ENCODE measurements at regions not wholly inside any gene's neighbourhood (a gene's known extent, or its start where the extent isn't known, plus 50 kb on each side); places are given as distances from the start of the nearest gene placed in this dataset.
"Not testable (repeated sequence)": the region's sequence is repeated elsewhere in the genome, so short reads cannot be mapped to it uniquely, and the experiment has no call there.

DNA sequence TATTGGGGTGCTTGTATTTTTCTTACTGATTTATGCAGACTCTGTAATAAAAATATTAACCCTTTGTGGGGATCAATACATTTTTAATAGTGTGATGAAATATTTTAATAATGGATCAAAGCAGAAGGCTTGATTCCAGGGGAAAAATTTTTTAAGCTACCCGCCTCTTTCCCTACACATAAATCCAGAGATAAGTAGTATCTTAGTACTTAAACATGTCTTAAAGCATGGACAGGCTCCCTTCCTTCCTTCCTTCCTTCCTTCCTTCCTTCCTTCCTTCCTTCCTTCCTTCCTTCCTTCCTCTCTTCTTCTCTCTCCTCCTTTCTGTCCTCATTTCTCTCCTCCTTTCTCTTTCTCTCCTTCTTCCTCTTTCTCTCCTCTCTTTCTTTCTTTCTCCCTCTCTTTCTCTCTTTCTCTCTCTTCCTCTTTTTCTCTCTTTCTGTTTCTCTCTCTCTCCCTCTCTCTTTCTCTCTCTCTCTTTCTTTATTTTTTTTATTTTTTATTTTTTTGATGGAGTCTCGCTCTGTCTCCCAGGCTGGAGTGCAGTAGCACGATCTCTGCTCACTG, 78.0 kb upstream of the SPRY4 start:
- DNase-seq (ENCODE audit: low spot score), result no peak
- intact Hi-C loops (cut with micrococcal nuclease), result no loop called here
- Mint-ChIP-seq H3K4me3 (ENCODE audit: low read depth) (no peak overlapping the region), H3K4me1 (ENCODE audit: low read depth) (no peaks in the 10 kb centered on the region), H3K27ac (no peak overlapping the region), H3K27me3 (ENCODE audit: low read depth) (peaks cover 14% of the 10 kb centered on the region), H3K36me3 (ENCODE audit: low read depth) (no peaks in the 10 kb centered on the region), H3K9me3 (no peaks in the 10 kb centered on the region)

DNA sequence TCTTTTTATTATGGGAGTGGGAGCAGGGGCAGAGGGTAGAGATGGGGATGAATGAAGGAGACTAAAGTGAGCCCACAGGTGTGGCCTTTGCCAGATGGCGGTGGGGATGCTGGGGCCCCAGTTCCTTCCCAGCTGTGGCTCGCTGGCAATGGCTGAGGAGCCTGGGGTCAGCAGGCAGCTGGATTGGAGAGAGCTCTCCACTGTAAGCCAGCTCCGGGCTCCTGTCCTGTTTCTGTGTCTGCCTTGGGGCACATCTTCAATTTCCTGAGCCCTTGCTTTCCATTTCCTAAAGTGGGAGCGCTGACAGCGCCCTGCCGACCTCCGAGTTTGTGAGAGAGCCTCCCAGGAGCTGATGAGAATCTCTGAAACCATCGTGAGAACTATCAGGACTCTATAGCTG, 75.6 kb upstream of the SPRY4 start:
- peaks cover 14% of the 10 kb centered on the region for H3K27me3 Mint-ChIP-seq (ENCODE audit: low read depth)
- no peak overlapping the region for H3K4me3 Mint-ChIP-seq (ENCODE audit: low read depth)
- H3K9me3 Mint-ChIP-seq, result peaks cover 17% of the 10 kb centered on the region
- peaks cover 4% of the 10 kb centered on the region for H3K4me1 Mint-ChIP-seq (ENCODE audit: low read depth)
- peaks cover 4% of the 10 kb centered on the region for H3K36me3 Mint-ChIP-seq (ENCODE audit: low read depth)
- H3K27ac Mint-ChIP-seq, result no peak overlapping the region
- no peak for DNase-seq (ENCODE audit: low spot score)
- intact Hi-C loops (cut with micrococcal nuclease), result no loop called here

DNA sequence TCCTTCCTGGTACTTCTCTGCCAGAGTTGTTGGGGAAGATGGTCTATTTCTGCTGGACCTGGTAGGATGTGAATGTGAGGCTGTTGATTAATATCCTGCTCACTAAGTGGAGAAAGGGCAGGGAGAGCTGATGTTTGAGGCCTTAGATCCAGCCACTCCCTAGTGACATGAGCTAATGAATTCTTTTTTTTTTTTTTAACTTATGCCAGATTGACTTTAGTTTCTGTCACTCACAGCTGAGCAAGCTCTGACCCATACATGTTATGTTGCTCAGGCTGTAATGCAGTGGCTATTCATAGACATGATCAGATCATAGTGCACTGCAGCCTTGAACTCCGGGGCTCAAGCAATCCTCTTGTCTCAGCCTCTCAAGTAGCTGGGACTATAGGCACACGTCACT, 75.1 kb upstream of the SPRY4 start:
- no peak for DNase-seq (ENCODE audit: low spot score)
- H3K9me3 Mint-ChIP-seq, result peaks cover 20% of the 10 kb centered on the region
- intact Hi-C loops (cut with micrococcal nuclease), result no loop called here
- peaks cover 4% of the 10 kb centered on the region for H3K4me1 Mint-ChIP-seq (ENCODE audit: low read depth)
- peaks cover 4% of the 10 kb centered on the region for H3K36me3 Mint-ChIP-seq (ENCODE audit: low read depth)
- no peak overlapping the region for H3K4me3 Mint-ChIP-seq (ENCODE audit: low read depth)
- no peak overlapping the region for H3K27ac Mint-ChIP-seq
- H3K27me3 Mint-ChIP-seq (ENCODE audit: low read depth), result peaks cover 11% of the 10 kb centered on the region

DNA sequence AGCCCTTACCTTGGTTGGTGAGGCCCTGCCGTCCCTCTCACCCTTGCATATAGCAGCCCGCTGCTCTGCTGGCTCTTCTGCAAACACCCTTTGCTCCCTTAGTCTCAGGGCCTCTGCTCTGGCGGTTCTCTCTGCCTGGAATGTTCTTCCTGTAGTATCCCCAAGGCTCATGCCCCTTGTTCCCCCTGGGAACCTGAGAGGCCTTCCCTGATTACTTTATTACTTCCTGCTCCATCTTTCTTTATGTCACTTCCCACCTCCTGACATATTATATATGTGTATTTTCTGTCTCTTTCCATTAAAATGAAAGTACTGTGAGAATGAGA, 73.9 kb upstream of the SPRY4 start:
- H3K9me3 Mint-ChIP-seq, result peaks cover 20% of the 10 kb centered on the region
- H3K36me3 Mint-ChIP-seq (ENCODE audit: low read depth), result peaks cover 4% of the 10 kb centered on the region
- DNase-seq (ENCODE audit: low spot score), result no peak
- no peak overlapping the region for H3K4me3 Mint-ChIP-seq (ENCODE audit: low read depth)
- H3K27me3 Mint-ChIP-seq (ENCODE audit: low read depth), result peaks cover 2% of the 10 kb centered on the region
- H3K27ac Mint-ChIP-seq, result no peak overlapping the region
- H3K4me1 Mint-ChIP-seq (ENCODE audit: low read depth), result peaks cover 4% of the 10 kb centered on the region
- intact Hi-C loops (cut with micrococcal nuclease), result no loop called here

- H3K27me3 Mint-ChIP-seq (ENCODE audit: low read depth); H3K36me3 Mint-ChIP-seq (ENCODE audit: low read depth); H3K4me1 Mint-ChIP-seq (ENCODE audit: low read depth); H3K4me3 Mint-ChIP-seq (ENCODE audit: low read depth); DNase-seq (ENCODE audit: low spot score); intact Hi-C loops (cut with micrococcal nuclease); H3K27ac Mint-ChIP-seq: not testable (repeated sequence)
- peaks cover 20% of the 10 kb centered on the region for H3K9me3 Mint-ChIP-seq
Observed at GRCh38 chr5:142398011-142398729, 73.3 kb upstream of the SPRY4 start.

- peaks cover 4% of the 10 kb centered on the region for H3K4me1 Mint-ChIP-seq (ENCODE audit: low read depth)
- H3K4me3 Mint-ChIP-seq (ENCODE audit: low read depth), result no peak overlapping the region
- peaks cover 20% of the 10 kb centered on the region for H3K9me3 Mint-ChIP-seq
- H3K27me3 Mint-ChIP-seq (ENCODE audit: low read depth), result peaks cover 1% of the 10 kb centered on the region
- no peak for DNase-seq (ENCODE audit: low spot score)
- peaks cover 4% of the 10 kb centered on the region for H3K36me3 Mint-ChIP-seq (ENCODE audit: low read depth)
- H3K27ac Mint-ChIP-seq, result no peak overlapping the region
- intact Hi-C loops (cut with micrococcal nuclease), result no loop called here
Observed at GRCh38 chr5:142397178-142397577, 72.4 kb upstream of the SPRY4 start.

DNA sequence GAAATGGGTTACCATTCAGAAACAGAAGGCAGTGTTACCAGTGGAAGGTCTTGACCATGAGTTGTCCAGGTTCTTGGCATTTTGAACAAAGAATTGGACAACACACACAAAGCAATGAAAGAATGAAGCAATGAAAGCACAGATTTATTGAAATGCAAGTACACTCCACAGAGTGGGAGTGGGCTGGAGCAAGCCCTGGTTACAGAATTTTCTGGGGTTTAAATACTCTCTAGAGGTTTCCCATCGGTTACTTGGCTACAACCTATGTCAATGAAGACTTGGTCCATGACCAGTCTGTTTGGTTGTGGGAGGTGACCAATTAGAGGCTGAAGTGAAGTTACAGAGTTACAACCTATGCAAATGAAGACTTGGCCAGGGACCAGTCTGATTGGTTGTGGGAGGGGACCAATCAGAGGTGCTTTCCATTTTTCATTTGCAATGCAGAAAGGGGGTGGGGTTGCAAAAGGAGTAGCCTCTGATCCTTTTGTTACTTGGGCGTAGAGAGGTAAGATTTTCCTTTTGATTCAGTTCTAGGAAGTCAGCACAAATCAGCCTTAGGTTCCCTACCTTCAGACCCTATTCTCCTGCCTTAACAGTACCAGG, 71.7 kb upstream of the SPRY4 start:
- no peak overlapping the region for H3K4me3 Mint-ChIP-seq (ENCODE audit: low read depth)
- peaks cover 2% of the 10 kb centered on the region for H3K27me3 Mint-ChIP-seq (ENCODE audit: low read depth)
- no peak for DNase-seq (ENCODE audit: low spot score)
- H3K27ac Mint-ChIP-seq, result no peak overlapping the region
- H3K36me3 Mint-ChIP-seq (ENCODE audit: low read depth), result peaks cover 4% of the 10 kb centered on the region
- intact Hi-C loops (cut with micrococcal nuclease), result no loop called here
- peaks cover 4% of the 10 kb centered on the region for H3K4me1 Mint-ChIP-seq (ENCODE audit: low read depth)
- H3K9me3 Mint-ChIP-seq, result peaks cover 20% of the 10 kb centered on the region

DNA sequence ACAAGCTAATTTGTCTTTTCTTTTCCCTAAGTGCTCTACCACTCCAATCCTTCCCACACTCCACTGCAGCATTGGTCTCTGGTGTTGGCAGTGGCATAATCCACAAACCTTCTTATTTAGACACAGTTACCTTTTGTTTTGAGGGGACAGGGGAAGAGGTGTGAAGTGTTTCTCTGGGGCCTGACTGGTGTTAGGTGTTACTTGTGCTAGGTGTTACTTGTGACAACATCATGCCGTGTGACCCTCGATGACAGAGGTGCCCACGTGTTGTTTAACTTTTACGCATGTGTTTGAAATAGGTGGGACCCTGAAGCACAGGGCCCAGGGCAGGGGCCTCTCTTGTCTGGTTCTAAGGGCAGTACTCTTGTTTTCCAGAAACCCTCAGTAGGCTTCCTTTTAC, 70.5 kb upstream of the SPRY4 start:
- intact Hi-C loops (cut with micrococcal nuclease), result no loop called here
- Mint-ChIP-seq H3K4me1 (ENCODE audit: low read depth) (peaks cover 4% of the 10 kb centered on the region), H3K36me3 (ENCODE audit: low read depth) (peaks cover 4% of the 10 kb centered on the region), H3K27me3 (ENCODE audit: low read depth) (peaks cover 4% of the 10 kb centered on the region), H3K4me3 (ENCODE audit: low read depth) (no peak overlapping the region), H3K9me3 (peaks cover 20% of the 10 kb centered on the region), H3K27ac (no peak overlapping the region)
- no peak for DNase-seq (ENCODE audit: low spot score)

- no peaks in the 10 kb centered on the region for H3K4me1 Mint-ChIP-seq (ENCODE audit: low read depth)
- no peak for DNase-seq (ENCODE audit: low spot score)
- H3K36me3 Mint-ChIP-seq (ENCODE audit: low read depth), result peaks cover 3% of the 10 kb centered on the region
- intact Hi-C loops (cut with micrococcal nuclease), result no loop called here
- no peak overlapping the region for H3K4me3 Mint-ChIP-seq (ENCODE audit: low read depth)
- H3K27ac Mint-ChIP-seq, result no peak overlapping the region
- peaks cover 4% of the 10 kb centered on the region for H3K27me3 Mint-ChIP-seq (ENCODE audit: low read depth)
- peaks cover 12% of the 10 kb centered on the region for H3K9me3 Mint-ChIP-seq
Observed at GRCh38 chr5:142391058-142391845, 66.4 kb upstream of the SPRY4 start.

DNA sequence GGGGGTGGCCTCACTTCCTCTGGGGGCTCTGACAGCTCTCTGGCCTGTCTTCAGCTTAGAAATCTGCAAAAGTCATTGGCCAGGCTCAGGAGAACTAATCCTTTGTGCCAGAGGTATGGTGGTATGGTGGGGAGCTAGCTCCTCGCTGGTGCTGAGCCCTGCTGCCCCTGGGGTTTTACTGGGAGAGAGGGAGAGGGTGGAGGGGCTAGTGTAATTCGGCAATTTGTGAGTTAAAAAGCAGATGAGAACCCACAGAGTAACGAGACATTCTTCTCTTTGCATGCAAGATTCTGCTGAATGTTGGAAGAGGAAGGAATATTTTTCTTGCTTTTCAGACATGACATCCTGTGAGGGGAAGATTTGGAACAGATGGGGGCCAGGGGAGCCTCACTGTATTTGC, 65.5 kb upstream of the SPRY4 start:
- no peak for DNase-seq (ENCODE audit: low spot score)
- Mint-ChIP-seq H3K27ac (no peak overlapping the region), H3K4me1 (ENCODE audit: low read depth) (no peaks in the 10 kb centered on the region), H3K9me3 (peaks cover 3% of the 10 kb centered on the region), H3K4me3 (ENCODE audit: low read depth) (no peak overlapping the region), H3K36me3 (ENCODE audit: low read depth) (no peaks in the 10 kb centered on the region), H3K27me3 (ENCODE audit: low read depth) (peaks cover 4% of the 10 kb centered on the region)
- intact Hi-C loops (cut with micrococcal nuclease), result no loop called here

DNA sequence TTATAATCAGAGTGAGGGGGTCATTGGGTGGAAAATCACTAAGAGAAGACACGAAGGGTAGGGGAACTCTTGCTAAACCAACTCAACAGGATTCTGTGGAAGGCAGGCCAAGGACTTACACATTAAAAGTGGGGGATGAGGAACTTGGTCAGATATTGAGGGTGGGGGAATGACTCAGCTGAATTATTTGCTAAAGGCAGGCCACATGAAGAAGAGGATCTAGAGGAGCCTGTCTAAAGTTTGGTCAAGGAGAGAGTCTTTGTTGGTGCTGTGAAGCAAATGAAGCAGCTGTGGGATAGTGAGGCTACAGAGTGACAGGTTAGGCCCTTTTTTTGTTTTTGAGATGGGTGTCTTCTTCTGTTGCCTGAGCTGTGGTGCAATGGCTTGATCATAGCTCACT, 63.9 kb upstream of the SPRY4 start:
- Mint-ChIP-seq H3K27ac (no peak overlapping the region), H3K36me3 (ENCODE audit: low read depth) (no peaks in the 10 kb centered on the region), H3K4me3 (ENCODE audit: low read depth) (no peak overlapping the region), H3K9me3 (no peaks in the 10 kb centered on the region), H3K4me1 (ENCODE audit: low read depth) (peaks cover 3% of the 10 kb centered on the region), H3K27me3 (ENCODE audit: low read depth) (peaks cover 4% of the 10 kb centered on the region)
- intact Hi-C loops (cut with micrococcal nuclease), result no loop called here
- DNase-seq (ENCODE audit: low spot score), result no peak

DNA sequence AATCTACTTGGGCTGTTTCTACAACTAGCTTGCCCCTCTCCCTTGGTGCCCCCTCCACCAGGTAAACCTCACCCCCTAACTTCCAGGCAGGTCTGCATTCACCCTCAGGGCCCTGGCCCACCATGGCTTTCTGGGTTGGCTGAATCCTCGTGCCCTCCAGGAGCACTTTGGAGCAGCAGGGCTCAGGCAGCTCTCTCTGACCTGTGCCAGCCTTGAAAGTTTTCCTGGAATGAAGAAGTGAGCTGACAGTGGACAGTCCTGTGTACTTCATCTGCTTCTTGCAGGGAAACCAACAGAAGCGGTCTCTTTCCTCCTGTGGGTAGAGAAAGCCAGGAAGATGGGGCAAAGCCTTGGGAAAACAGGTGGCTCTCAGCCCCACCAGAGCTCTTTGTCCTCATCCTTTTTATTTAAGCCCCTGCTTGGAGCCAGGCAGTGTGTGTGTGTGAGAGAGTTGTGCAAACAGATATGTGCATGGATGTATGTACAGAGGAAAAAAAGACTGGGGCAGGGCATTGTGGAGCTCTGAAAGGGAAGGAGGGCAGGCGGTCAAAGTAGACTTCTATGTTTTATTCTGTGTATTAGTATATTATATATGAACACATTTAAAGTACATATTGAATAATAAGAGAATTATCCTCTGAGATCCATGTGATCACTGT, 62.3 kb upstream of the SPRY4 start:
- intact Hi-C loops (cut with micrococcal nuclease), result no loop called here
- no peak overlapping the region for H3K27ac Mint-ChIP-seq
- DNase-seq (ENCODE audit: low spot score), result no peak
- peaks cover 4% of the 10 kb centered on the region for H3K27me3 Mint-ChIP-seq (ENCODE audit: low read depth)
- H3K4me3 Mint-ChIP-seq (ENCODE audit: low read depth), result no peak overlapping the region
- H3K4me1 Mint-ChIP-seq (ENCODE audit: low read depth), result peaks cover 3% of the 10 kb centered on the region
- no peaks in the 10 kb centered on the region for H3K36me3 Mint-ChIP-seq (ENCODE audit: low read depth)
- H3K9me3 Mint-ChIP-seq, result no peaks in the 10 kb centered on the region
